Esophagus squamous epithelium (tissue), 5 donors: ENCODE measurements at regions not wholly inside any gene's neighbourhood (a gene's known extent, or its start where the extent isn't known, plus 50 kb on each side); places are given as distances from the start of the nearest gene placed in this dataset.

Source experiments
- DNase-seq: peaks from one replicate; lab custom pipeline; 2025; lab: John Stamatoyannopoulos, UW
- H3K27ac ChIP-seq, 4 donors: fragments of 200-600 bp; sonication (generic); one replicate each; pipeline ENCODE4 v1.5.1; 2016 to 2019; ENCODE audit warnings: mild to moderate bottlenecking in 1 of 4
- H3K27me3 ChIP-seq, 4 donors: fragments of 200-600 bp; sonication (generic); 1 replicate in 3 of 4; 2 replicates in 1 of 4; pipeline versions ENCODE4 v1.5.1 to v1.6.0; 2017 to 2021; ENCODE audit warnings: antibody characterized with exemption in 1 of 4
- H3K36me3 ChIP-seq, 3 donors: fragments of 200-600 bp; sonication (generic); one replicate each; pipeline ENCODE4 v1.5.1; 2016 to 2019
- H3K4me1 ChIP-seq, 3 donors: fragments of 200-600 bp; sonication (generic); one replicate each; pipeline ENCODE4 v1.5.1; 2017 to 2019
- H3K4me3 ChIP-seq, 4 donors: fragments of 200-600 bp; sonication (generic); 1 replicate in 3 of 4; 2 replicates in 1 of 4; pipeline ENCODE4 v1.5.1; 2016 to 2019; ENCODE audit warnings: mild to moderate bottlenecking in 2 of 4, moderate library complexity in 1 of 4
- H3K9me3 ChIP-seq, 3 donors: fragments of 200-600 bp; sonication (generic); one replicate each; pipeline ENCODE4 v1.5.1; 2016 to 2019
- POLR2A ChIP-seq, 4 donors: fragments of 450-650 bp; IDR thresholded peaks; one replicate each; pipeline ENCODE4 v1.6.1; 2017; ENCODE audit warnings: antibody characterized with exemption in 4 of 4, mild to moderate bottlenecking in 4 of 4, moderate library complexity in 3 of 4
- WGBS, 2 donors: methylation state at CpG; one replicate each; pipeline ENCODE4 v1.1.5; 2018; 5-methylcytosine and 5-hydroxymethylcytosine counted together
- intact Hi-C: fragments of 100-400 bp; cut with DNase I; formaldehyde crosslinking; loops from one replicate; pipeline ENCODE4 v1.15.0; 2022
- TF ChIP-seq, protein P1 (sequence below), 6 experiments: fragments of 450-650 bp in 4 of 6; fragments of 200-600 bp in 2 of 6; sonication (generic) in 2 of 6; IDR thresholded peaks; one replicate each; pipeline ENCODE4 v1.5.1; 2016 to 2019; ENCODE audit warnings: antibody characterized with exemption in 6 of 6, mild to moderate bottlenecking in 4 of 6, moderate library complexity in 4 of 6
- donor health status: DM: yes; HTN: yes; CAD: no.

DNA sequence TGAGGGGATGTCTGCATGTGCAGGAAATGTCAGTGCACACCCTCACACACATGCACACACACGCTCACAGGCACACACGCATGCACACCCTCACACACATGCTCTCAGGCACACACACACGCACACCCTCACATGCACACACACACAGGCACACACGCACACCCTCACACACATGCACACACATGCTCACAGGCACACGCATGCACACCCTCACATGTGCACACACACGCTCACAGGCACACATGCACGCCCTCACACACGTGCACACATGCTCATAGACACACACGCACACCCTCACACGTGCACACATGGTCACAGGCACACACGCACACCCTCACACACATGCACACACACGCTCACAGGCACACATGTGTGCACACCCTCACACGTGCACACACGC is 77.6 kb upstream of the ZNF469 start:
- peak overlapping the region in 2 of 4 donors; percentile 57 to 58 for H3K27ac ChIP-seq
- peaks cover 0 to 28% (median 0%) of the 10 kb centered on the region in 4 donors for H3K27me3 ChIP-seq

DNA sequence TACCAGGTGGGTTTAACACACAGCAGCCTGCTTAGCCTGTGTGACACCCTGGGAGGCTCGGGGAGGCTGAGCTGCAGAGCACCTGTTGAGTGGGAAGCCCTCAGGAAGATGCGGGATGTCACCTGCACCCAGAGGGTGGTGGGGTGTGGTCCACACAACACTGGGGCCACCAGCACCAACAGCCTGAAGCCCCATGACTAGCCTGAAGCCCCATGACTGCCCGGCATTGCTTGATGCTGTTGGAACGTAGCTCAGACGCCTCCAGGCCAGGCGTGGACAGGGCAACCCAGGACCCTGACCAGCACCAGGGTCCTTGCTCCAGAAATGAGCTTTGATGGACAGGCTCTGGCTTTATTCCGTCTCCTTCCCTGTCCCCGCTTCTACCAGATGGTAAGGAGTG is 76.3 kb upstream of the ZNF469 start:
- TF ChIP-seq POLR2A (IDR thresholded peaks at IDR 0.05), result no peak
- H3K27ac ChIP-seq, result peak overlapping the region in 1 of 4 donors; percentile 11

More for the DNA sequence above, 77.6 kb upstream of the ZNF469 start:
- no peak for TF ChIP-seq POLR2A (IDR thresholded peaks at IDR 0.05)
- TF ChIP-seq, protein P1, sequence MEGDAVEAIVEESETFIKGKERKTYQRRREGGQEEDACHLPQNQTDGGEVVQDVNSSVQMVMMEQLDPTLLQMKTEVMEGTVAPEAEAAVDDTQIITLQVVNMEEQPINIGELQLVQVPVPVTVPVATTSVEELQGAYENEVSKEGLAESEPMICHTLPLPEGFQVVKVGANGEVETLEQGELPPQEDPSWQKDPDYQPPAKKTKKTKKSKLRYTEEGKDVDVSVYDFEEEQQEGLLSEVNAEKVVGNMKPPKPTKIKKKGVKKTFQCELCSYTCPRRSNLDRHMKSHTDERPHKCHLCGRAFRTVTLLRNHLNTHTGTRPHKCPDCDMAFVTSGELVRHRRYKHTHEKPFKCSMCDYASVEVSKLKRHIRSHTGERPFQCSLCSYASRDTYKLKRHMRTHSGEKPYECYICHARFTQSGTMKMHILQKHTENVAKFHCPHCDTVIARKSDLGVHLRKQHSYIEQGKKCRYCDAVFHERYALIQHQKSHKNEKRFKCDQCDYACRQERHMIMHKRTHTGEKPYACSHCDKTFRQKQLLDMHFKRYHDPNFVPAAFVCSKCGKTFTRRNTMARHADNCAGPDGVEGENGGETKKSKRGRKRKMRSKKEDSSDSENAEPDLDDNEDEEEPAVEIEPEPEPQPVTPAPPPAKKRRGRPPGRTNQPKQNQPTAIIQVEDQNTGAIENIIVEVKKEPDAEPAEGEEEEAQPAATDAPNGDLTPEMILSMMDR (IDR thresholded peaks at IDR 0.05), result no peak
- DNase-seq, result no peak
- H3K36me3 ChIP-seq, result no peaks in the 10 kb centered on the region
- WGBS, 2 donors, result 87 to 88% methylated on average over 11 to 14 of the region's 14 CpGs
- H3K4me3 ChIP-seq, result no peak overlapping the region
- peaks cover 0 to 11% (median 7%) of the 10 kb centered on the region in 3 donors for H3K4me1 ChIP-seq
- no peaks in the 10 kb centered on the region for H3K9me3 ChIP-seq
- intact Hi-C loops, result no loop called here

DNA sequence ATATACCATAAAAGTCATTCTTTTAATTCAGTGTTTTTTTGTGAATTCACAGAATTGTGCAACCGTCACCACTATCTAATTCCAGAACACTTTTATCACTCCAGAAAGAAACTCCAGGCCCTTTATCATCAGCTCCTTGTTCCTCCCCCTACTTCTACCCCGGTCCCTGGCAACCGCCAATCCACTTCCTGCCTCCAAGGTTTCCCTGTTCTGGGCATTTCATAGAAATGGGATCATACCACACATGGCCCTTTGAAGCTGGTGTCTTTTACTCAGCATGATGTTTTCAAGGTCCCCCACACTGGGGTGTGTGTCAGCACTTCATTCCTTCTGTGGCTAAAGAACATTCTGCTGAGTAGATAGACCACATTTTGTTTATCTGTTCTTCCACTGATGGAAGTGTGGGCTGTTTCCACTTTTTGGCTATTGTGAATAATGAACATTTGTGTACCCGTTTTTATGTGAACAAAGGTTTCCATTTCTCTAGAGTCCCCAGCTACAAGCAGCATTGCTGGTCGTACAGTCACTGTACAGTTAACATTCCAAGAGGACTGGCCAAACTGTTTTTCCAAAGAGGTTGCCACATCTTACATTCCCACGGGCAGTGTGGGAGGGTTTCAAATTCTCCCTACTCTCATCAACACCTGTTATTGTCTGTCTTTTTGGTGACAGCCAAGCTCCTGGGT is 75.8 kb upstream of the ZNF469 start:
- H3K9me3 ChIP-seq, result no peaks in the 10 kb centered on the region
- H3K4me3 ChIP-seq, result no peak overlapping the region
- peaks cover 0 to 32% (median 0%) of the 10 kb centered on the region in 4 donors for H3K27me3 ChIP-seq
- TF ChIP-seq POLR2A (IDR thresholded peaks at IDR 0.05), result no peak
- TF ChIP-seq, protein P1 (IDR thresholded peaks at IDR 0.05), result no peak
- no peak for DNase-seq
- WGBS, 2 donors, result 59 to 65% methylated on average over 6 of the region's 6 CpGs
- no peaks in the 10 kb centered on the region for H3K36me3 ChIP-seq
- intact Hi-C loops, result no loop called here
- H3K4me1 ChIP-seq, result peaks cover 0 to 11% (median 7%) of the 10 kb centered on the region in 3 donors
- H3K27ac ChIP-seq, result peak overlapping the region in 1 of 4 donors; percentile 11

More for the DNA sequence above, 76.3 kb upstream of the ZNF469 start:
- Histone ChIP-seq H3K9me3 (no peaks in the 10 kb centered on the region), H3K4me1 (peaks cover 0 to 11% (median 7%) of the 10 kb centered on the region in 3 donors), H3K4me3 (no peak overlapping the region), H3K27me3 (peaks cover 0 to 29% (median 0%) of the 10 kb centered on the region in 4 donors), H3K36me3 (no peaks in the 10 kb centered on the region)
- intact Hi-C loops, result no loop called here
- WGBS, 2 donors, result 91 to 92% methylated on average over 5 of the region's 8 CpGs
- DNase-seq, result no peak

DNA sequence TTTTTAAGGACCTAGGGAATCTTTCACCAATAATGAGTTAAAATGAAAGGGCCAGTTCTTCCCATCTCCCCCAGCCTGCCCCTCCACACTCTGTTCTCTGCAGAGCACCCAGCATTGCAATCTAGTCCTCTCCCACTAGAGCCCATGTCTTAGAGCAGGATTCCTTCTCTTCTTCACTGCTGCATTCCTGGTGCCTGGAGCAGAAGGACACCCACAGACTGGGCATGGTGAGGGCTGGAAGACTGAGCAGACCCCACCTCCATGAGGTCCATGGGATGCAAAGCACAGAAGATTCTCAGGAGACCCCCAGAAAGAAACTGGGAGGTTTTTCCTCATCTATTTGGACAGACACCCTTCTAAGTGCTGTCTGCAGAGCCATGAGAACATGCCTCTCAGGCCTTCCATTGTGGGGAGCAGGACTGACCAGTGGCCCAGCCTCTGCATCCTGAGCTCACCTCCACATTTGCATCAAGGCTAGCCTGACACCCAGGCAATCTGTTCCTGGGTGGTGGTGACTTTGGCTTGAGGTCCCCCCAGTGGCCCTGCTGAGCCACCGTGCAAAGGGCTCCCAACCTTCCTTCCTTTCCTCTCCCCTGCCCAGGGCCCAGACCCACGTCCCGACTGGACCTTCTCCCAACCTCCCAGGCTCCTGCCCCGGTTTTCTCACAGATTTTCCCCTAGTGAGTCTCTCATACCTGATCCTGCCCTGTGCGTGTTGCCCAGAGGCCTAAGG is 74.2 kb upstream of the ZNF469 start:
- DNase-seq, result no peak
- intact Hi-C loops, result no loop called here
- TF ChIP-seq POLR2A (IDR thresholded peaks at IDR 0.05), result no peak
- TF ChIP-seq, protein P1 (IDR thresholded peaks at IDR 0.05), result no peak
- Histone ChIP-seq H3K4me1 (peaks cover 0 to 11% (median 7%) of the 10 kb centered on the region in 3 donors), H3K4me3 (no peak overlapping the region), H3K27me3 (peaks cover 0 to 26% (median 0%) of the 10 kb centered on the region in 4 donors), H3K36me3 (no peaks in the 10 kb centered on the region), H3K27ac (no peak overlapping the region), H3K9me3 (no peaks in the 10 kb centered on the region)
- 85 to 87% methylated on average over 4 to 5 of the region's 5 CpGs for WGBS, 2 donors

DNA sequence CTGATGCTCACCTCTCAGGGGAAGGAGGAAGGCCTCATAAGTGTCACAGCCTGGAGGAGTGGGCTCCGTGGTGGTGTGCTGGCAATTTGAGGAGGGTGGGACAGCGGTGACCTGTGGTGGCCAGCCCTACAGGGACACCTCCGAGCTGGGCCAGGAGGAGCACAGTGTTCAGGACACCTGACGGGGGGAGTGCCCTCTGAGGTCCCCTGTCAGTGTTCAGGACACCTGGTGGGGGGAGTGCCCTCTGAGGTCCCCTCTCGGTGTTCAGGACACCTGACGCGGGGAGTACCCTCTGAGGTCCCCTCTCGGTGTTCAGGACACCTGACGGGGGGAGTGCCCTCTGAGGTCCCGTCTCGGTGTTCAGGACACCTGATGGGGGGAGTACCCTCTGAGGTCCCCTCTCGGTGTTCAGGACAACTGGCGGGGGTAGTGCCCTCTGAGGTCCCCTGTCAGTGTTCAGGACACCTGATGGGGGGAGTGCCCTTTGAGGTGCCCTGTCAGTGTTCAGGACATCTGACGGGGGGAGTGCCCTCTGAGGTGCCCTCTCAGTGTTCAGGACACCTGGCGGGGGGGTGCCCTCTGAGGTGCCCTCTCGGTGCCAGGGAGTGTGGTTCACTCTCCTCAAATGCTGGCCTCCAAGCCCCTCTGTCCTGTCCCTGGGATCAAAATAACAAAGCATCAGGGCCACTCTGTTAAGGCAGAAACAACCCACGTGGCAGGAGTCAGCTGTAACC is 73.4 kb upstream of the ZNF469 start:
- H3K4me1 ChIP-seq, result peaks cover 0 to 5% (median 4%) of the 10 kb centered on the region in 3 donors
- intact Hi-C loops, result no loop called here
- H3K36me3 ChIP-seq, result no peaks in the 10 kb centered on the region
- H3K27ac ChIP-seq, result no peak overlapping the region
- no peaks in the 10 kb centered on the region for H3K9me3 ChIP-seq
- no peak for TF ChIP-seq POLR2A (IDR thresholded peaks at IDR 0.05)
- TF ChIP-seq, protein P1 (IDR thresholded peaks at IDR 0.05), result no peak
- peaks cover 0 to 20% (median 0%) of the 10 kb centered on the region in 4 donors for H3K27me3 ChIP-seq
- DNase-seq, result no peak
- WGBS, 2 donors, result 100% methylated on average over 1 of the region's 17 CpGs; no CpG with 5 or more reads in 1 of the 2 donors
- H3K4me3 ChIP-seq, result no peak overlapping the region
